DOHH2 (cell line): ENCODE measurements at regions not wholly inside any gene's neighbourhood (a gene's known extent, or its start where the extent isn't known, plus 50 kb on each side); places are given as distances from the start of the nearest gene placed in this dataset.

Experiments used
- H3F3A ChIP-seq: fragments of 200-600 bp; sonication (generic), shearing (Covaris generic); 2 replicates; pipeline ENCODE4 v1.6.0; 2016; ENCODE audit warnings: antibody characterized with exemption, mild to moderate bottlenecking; ENCODE audit not compliant: control insufficient read depth, insufficient read depth
- H3K27ac ChIP-seq: fragments of 200-600 bp; sonication (generic); 2 replicates; pipeline ENCODE4 v1.5.1; 2014; ENCODE audit warnings: low read depth, mild to moderate bottlenecking, low read length, moderate library complexity
- H3K27me3 ChIP-seq: fragments of 200-600 bp; sonication (generic); 2 replicates; pipeline ENCODE4 v1.6.1; 2014; ENCODE audit warnings: mild to moderate bottlenecking, low read length, mixed read lengths; ENCODE audit not compliant: control insufficient read depth
- H3K36me3 ChIP-seq: fragments of 200-600 bp; sonication (generic); 2 replicates; pipeline ENCODE4 v1.6.1; 2014; ENCODE audit warnings: mild to moderate bottlenecking, low read length, moderate library complexity, mixed read lengths; ENCODE audit not compliant: control insufficient read depth
- H3K4me1 ChIP-seq: fragments of 200-600 bp; sonication (generic); 2 replicates; pipeline ENCODE4 v1.6.1; 2014; ENCODE audit warnings: mild to moderate bottlenecking, low read length, mixed read lengths; ENCODE audit not compliant: control insufficient read depth
- H3K4me2 ChIP-seq: fragments of 200-600 bp; sonication (generic); 2 replicates; pipeline ENCODE4 v1.6.0; 2014; ENCODE audit warnings: mild to moderate bottlenecking, low read length, moderate library complexity
- H3K4me3 ChIP-seq: fragments of 200-600 bp; sonication (generic); 2 replicates; pipeline ENCODE4 v1.5.1; 2014; ENCODE audit warnings: mild to moderate bottlenecking, low read length, mixed read lengths
- H3K79me2 ChIP-seq: fragments of 200-600 bp; sonication (generic); 2 replicates; pipeline ENCODE4 v1.6.1; 2014; ENCODE audit warnings: mild to moderate bottlenecking, low read length, mixed read lengths; ENCODE audit not compliant: control insufficient read depth
- H3K9me2 ChIP-seq: fragments of 200-600 bp; sonication (generic); replicated peaks from 2 replicates; pipeline ENCODE4 v1.6.1; 2014; ENCODE audit warnings: mild to moderate bottlenecking, low read length, mixed read lengths; ENCODE audit not compliant: control insufficient read depth
- H3K9me3 ChIP-seq: fragments of 200-600 bp; sonication (generic); 2 replicates; pipeline ENCODE4 v1.6.1; 2014; ENCODE audit warnings: antibody characterized with exemption, low read length, mixed read lengths; ENCODE audit not compliant: control insufficient read depth, insufficient read depth
- H4K20me1 ChIP-seq: fragments of 200-600 bp; sonication (generic); 2 replicates; pipeline ENCODE4 v1.6.0; 2014; ENCODE audit warnings: low read depth, mild to moderate bottlenecking, antibody characterized with exemption, low read length, moderate library complexity; ENCODE audit not compliant: control insufficient read depth, insufficient read depth
- EZH2phosphoT487 ChIP-seq: fragments of 200-600 bp; sonication (generic); IDR thresholded peaks from 2 replicates; pipeline ENCODE4 v1.6.1; 2017; ENCODE audit warnings: borderline replicate concordance, mild to moderate bottlenecking, antibody characterized with exemption, low read length, moderate library complexity, mixed read lengths
- TF ChIP-seq, protein P1 (sequence below): fragments of 200-600 bp; sonication (generic); IDR thresholded peaks from one replicate; pipeline ENCODE4 v1.5.1; 2014; ENCODE audit warnings: antibody characterized with exemption, mild to moderate bottlenecking, low read depth, low read length; ENCODE audit not compliant: poor library complexity, severe bottlenecking

DNA sequence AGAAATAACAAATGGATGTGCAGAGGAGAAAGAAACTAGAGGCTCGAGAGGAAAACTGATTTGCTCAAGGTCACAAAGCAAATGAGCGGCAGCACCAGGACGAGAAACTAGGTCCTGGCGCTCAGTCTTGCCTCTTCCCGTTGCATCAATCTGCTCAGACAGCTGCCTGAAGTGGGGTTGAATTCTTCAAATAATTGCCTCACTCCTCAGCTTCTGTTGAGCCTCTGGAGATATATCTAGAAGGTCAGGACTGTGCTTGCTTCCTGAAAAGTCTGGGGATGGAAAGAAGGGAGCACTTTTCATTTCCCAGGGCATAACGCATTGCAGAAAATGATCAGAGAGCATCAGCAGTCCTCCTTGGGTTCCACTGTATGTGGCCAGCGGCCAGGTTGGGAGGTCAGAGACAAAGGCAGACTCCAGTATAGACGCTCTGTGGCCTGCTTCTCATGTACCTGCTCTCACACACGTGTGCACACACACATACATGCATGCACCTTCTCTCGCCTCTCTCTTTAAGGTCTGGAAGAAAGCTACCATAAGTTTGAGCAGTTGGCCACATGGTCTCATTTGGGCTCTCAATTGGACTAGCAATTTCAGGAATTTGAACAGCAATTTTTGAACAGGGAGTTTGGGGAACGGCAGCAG is 83.7 kb upstream of the DUSP5 start:
- peaks cover 27% of the 10 kb centered on the region for H3F3A ChIP-seq
- H3K79me2 ChIP-seq = no peaks in the 10 kb centered on the region
- H3K27ac ChIP-seq = peak overlapping the region; percentile 67
- H4K20me1 ChIP-seq = no peaks in the 10 kb centered on the region
- H3K9me3 ChIP-seq = no peaks in the 10 kb centered on the region
- no peaks in the 10 kb centered on the region for H3K27me3 ChIP-seq
- peak overlapping the region; percentile 78 for H3K4me2 ChIP-seq
- peak overlapping the region; percentile 57 for H3K4me3 ChIP-seq
- peaks cover 79% of the 10 kb centered on the region for H3K4me1 ChIP-seq
- H3K9me2 ChIP-seq = no peaks in the 10 kb centered on the region
- TF ChIP-seq EZH2phosphoT487 = no peak
- TF ChIP-seq, protein P1, sequence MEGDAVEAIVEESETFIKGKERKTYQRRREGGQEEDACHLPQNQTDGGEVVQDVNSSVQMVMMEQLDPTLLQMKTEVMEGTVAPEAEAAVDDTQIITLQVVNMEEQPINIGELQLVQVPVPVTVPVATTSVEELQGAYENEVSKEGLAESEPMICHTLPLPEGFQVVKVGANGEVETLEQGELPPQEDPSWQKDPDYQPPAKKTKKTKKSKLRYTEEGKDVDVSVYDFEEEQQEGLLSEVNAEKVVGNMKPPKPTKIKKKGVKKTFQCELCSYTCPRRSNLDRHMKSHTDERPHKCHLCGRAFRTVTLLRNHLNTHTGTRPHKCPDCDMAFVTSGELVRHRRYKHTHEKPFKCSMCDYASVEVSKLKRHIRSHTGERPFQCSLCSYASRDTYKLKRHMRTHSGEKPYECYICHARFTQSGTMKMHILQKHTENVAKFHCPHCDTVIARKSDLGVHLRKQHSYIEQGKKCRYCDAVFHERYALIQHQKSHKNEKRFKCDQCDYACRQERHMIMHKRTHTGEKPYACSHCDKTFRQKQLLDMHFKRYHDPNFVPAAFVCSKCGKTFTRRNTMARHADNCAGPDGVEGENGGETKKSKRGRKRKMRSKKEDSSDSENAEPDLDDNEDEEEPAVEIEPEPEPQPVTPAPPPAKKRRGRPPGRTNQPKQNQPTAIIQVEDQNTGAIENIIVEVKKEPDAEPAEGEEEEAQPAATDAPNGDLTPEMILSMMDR = no peak
- no peaks in the 10 kb centered on the region for H3K36me3 ChIP-seq

GRCh38 chr10:110414548-110415309 is 83.0 kb upstream of the DUSP5 start:
- TF ChIP-seq, protein P1 = no peak
- no peak for TF ChIP-seq EZH2phosphoT487
- Histone ChIP-seq H3F3A (peaks cover 27% of the 10 kb centered on the region), H3K36me3 (no peaks in the 10 kb centered on the region), H3K4me2 (peak overlapping the region; percentile 78), H3K4me3 (peak overlapping the region; percentile 57), H3K9me2 (no peaks in the 10 kb centered on the region), H3K4me1 (peaks cover 79% of the 10 kb centered on the region), H3K9me3 (no peaks in the 10 kb centered on the region), H3K27ac (peak overlapping the region; percentile 67), H3K79me2 (no peaks in the 10 kb centered on the region), H4K20me1 (no peaks in the 10 kb centered on the region), H3K27me3 (no peaks in the 10 kb centered on the region)

GRCh38 chr10:110415809-110416208 is 81.9 kb upstream of the DUSP5 start:
- Histone ChIP-seq H3K27me3 (no peaks in the 10 kb centered on the region), H3K4me1 (peaks cover 79% of the 10 kb centered on the region), H3K4me2 (peak overlapping the region; percentile 78), H3K9me2 (no peaks in the 10 kb centered on the region), H3K27ac (no peak overlapping the region), H3K9me3 (no peaks in the 10 kb centered on the region), H3K4me3 (peak overlapping the region; percentile 57), H3K79me2 (no peaks in the 10 kb centered on the region), H4K20me1 (no peaks in the 10 kb centered on the region), H3K36me3 (no peaks in the 10 kb centered on the region), H3F3A (peaks cover 27% of the 10 kb centered on the region)
- TF ChIP-seq, protein P1 = no peak
- no peak for TF ChIP-seq EZH2phosphoT487
